ENCODE measurements at regions not wholly inside any gene's neighbourhood (a gene's known extent, or its start where the extent isn't known, plus 50 kb on each side); places are given as distances from the start of the nearest gene placed in this dataset.
A peak's percentile ranks its signal among the peaks of the same experiment; 100 is the strongest.

DNA sequence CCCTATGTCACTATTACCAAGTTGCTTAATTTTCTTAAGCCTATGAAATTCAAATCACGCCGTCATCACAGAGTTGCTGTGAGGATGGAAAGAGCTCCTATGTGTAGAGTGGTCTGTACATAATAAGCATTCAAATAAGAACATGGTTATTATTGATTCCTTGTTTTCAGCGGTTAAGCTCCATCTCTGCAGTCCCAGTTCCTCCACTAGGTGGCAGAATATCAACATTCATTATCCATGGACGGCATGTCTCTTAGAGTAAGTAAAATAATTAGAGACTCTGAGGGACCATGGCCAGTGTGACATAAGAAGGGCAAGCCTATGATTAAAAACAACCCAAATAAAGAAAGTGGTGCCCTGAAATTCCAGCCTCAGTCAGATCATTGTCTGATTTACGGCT lies 132.5 kb upstream of the NHS start:
- Histone ChIP-seq H3K79me2 (ENCODE audit: control insufficient read depth in 1 of 2, insufficient read depth in 2 of 2, low read length in 2 of 2) (no peaks in the 10 kb centered on the region), H2BK120ac (replicated peaks; ENCODE audit: low read depth, low read length) (no peak overlapping the region), H3K4ac (replicated peaks; ENCODE audit: insufficient read length, low read depth, low read length) (no peak overlapping the region), H3K27ac (ENCODE audit: low read depth, low read length) (no peak overlapping the region), H3K79me1 (ENCODE audit: low read depth, low read length) (no peaks in the 10 kb centered on the region), H2BK20ac (ENCODE audit: low read length) (no peak overlapping the region), H3K4me1 (replicated peaks in 1 of 4; ENCODE audit: control insufficient read depth in 3 of 4, insufficient read depth in 4 of 4, low read length in 3 of 4) (no peaks in the 10 kb centered on the region), H2BK12ac (ENCODE audit: low read depth, low read length) (no peak overlapping the region), H4K8ac (ENCODE audit: extremely low read depth, insufficient read depth, low read length) (no peak overlapping the region), H2BK15ac (ENCODE audit: low read length) (no peak overlapping the region), H4K20me1 (replicated peaks in 1 of 2; ENCODE audit: control insufficient read depth in 1 of 2, insufficient read depth in 2 of 2, low read length in 2 of 2) (no peaks in the 10 kb centered on the region), H3K4me2 (ENCODE audit: insufficient read depth in 1 of 2, low read depth in 2 of 2, low read length in 2 of 2) (no peak overlapping the region), H3K9ac (replicated peaks in 1 of 4; ENCODE audit: extremely low read depth in 1 of 4, low read depth in 3 of 4, low read length in 3 of 4) (no peak overlapping the region), H2BK5ac (ENCODE audit: low read depth, low read length) (no peak overlapping the region), H3K23me2 (ENCODE audit: low read depth, low read length) (no peaks in the 10 kb centered on the region), H3K27me3 (replicated peaks in 1 of 4; ENCODE audit: control insufficient read depth in 3 of 4, extremely low read depth in 1 of 4, insufficient read depth in 3 of 4, low read length in 3 of 4) (no peaks in the 10 kb centered on the region), H3K18ac (ENCODE audit: extremely low read depth, low read length) (no peak overlapping the region), H2AFZ (ENCODE audit: low read length) (no peak overlapping the region), H2AK5ac (ENCODE audit: low read depth, low read length) (no peak overlapping the region), H3K23ac (ENCODE audit: insufficient read length) (no peak overlapping the region), H4K5ac (ENCODE audit: insufficient read length, low read depth, low read length) (no peak overlapping the region), H3K9me3 (ENCODE audit: insufficient read depth in 2 of 2, low read depth in 1 of 2, low read length in 1 of 2) (peaks cover 0 to 9% of the 10 kb centered on the region in 2 experiments; a peak in 2 of 4 replicates), H3K56ac (replicated peaks; ENCODE audit: insufficient read length, low read depth, low read length) (no peak overlapping the region), H3K4me3 (ENCODE audit: extremely low read depth in 1 of 4, insufficient read depth in 2 of 4, low read depth in 3 of 4, low read length in 4 of 4) (no peak overlapping the region), H4K91ac (replicated peaks; ENCODE audit: insufficient read length, low read length) (no peak overlapping the region), H3K36me3 (ENCODE audit: control insufficient read depth in 2 of 4, insufficient read depth in 4 of 4, low read length in 3 of 4) (no peaks in the 10 kb centered on the region), H3K14ac (ENCODE audit: insufficient read length) (no peak overlapping the region)
- CTCF ChIA-PET (ENCODE audit: partially characterized antibody), result interaction anchor here (0.6 to 2.9 kb wide), 31 partner anchors 10 to 446 kb away, joined by 3 to 35 read pairs (median 4); no protein-coding TSS in a partner anchor
- 39% methylated on average over 5 of the region's 5 CpGs; no CpG with 5 or more reads in 1 of the 2 experiments for WGBS, 2 experiments (ENCODE audit: extremely low coverage in 1 of 2, insufficient coverage in 1 of 2, insufficient read length in 1 of 2, insufficient replicate concordance in 2 of 2, low coverage in 1 of 2, low lambda C conversion rate in 2 of 2, missing lambda C conversion rate in 1 of 2)
- DNase-seq (ENCODE audit: low read depth in 1 of 2, low spot score in 2 of 2), result peak; percentile 1 to 45
- FAIRE-seq, result peak; percentile 96
- POLR2A ChIA-PET (ENCODE audit: partially characterized antibody), result no interaction called here
- TF ChIP-seq RFX5 (IDR thresholded peaks at IDR 0.05; ENCODE audit: borderline replicate concordance, low read depth, low read length) (no peak), EP300 (IDR thresholded peaks at IDR 0.05; ENCODE audit: borderline replicate concordance in 1 of 2, low read depth in 2 of 2, low read length in 2 of 2) (no peak), SP4 (IDR thresholded peaks at IDR 0.05; ENCODE audit: low read length) (no peak), NRF1 (IDR thresholded peaks at IDR 0.05; ENCODE audit: low read depth, low read length) (no peak), CBX8 (IDR thresholded peaks at IDR 0.05; ENCODE audit: borderline replicate concordance, low read depth, low read length) (no peak)
- TF ChIP-seq, protein P1, sequence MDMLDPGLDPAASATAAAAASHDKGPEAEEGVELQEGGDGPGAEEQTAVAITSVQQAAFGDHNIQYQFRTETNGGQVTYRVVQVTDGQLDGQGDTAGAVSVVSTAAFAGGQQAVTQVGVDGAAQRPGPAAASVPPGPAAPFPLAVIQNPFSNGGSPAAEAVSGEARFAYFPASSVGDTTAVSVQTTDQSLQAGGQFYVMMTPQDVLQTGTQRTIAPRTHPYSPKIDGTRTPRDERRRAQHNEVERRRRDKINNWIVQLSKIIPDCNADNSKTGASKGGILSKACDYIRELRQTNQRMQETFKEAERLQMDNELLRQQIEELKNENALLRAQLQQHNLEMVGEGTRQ (IDR thresholded peaks at IDR 0.05; ENCODE audit: low read length), result no peak
- TF ChIP-seq, protein P2, sequence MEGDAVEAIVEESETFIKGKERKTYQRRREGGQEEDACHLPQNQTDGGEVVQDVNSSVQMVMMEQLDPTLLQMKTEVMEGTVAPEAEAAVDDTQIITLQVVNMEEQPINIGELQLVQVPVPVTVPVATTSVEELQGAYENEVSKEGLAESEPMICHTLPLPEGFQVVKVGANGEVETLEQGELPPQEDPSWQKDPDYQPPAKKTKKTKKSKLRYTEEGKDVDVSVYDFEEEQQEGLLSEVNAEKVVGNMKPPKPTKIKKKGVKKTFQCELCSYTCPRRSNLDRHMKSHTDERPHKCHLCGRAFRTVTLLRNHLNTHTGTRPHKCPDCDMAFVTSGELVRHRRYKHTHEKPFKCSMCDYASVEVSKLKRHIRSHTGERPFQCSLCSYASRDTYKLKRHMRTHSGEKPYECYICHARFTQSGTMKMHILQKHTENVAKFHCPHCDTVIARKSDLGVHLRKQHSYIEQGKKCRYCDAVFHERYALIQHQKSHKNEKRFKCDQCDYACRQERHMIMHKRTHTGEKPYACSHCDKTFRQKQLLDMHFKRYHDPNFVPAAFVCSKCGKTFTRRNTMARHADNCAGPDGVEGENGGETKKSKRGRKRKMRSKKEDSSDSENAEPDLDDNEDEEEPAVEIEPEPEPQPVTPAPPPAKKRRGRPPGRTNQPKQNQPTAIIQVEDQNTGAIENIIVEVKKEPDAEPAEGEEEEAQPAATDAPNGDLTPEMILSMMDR (IDR thresholded peaks at IDR 0.05; ENCODE audit: control extremely low read depth in 1 of 3, insufficient read depth in 1 of 3, low read depth in 1 of 3, low read length in 3 of 3), result peak in 2 of 3 experiments; percentile 45 to 51; a peak in 3 of 4 replicates
- TF ChIP-seq, protein P3, sequence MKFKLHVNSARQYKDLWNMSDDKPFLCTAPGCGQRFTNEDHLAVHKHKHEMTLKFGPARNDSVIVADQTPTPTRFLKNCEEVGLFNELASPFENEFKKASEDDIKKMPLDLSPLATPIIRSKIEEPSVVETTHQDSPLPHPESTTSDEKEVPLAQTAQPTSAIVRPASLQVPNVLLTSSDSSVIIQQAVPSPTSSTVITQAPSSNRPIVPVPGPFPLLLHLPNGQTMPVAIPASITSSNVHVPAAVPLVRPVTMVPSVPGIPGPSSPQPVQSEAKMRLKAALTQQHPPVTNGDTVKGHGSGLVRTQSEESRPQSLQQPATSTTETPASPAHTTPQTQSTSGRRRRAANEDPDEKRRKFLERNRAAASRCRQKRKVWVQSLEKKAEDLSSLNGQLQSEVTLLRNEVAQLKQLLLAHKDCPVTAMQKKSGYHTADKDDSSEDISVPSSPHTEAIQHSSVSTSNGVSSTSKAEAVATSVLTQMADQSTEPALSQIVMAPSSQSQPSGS (IDR thresholded peaks at IDR 0.05; ENCODE audit: low read length), result no peak

Data from H1 (cell line).